GM12872 (cell line): ENCODE measurements at regions not wholly inside any gene's neighbourhood (a gene's known extent, or its start where the extent isn't known, plus 50 kb on each side); places are given as distances from the start of the nearest gene placed in this dataset.

Experiments used
- TF ChIP-seq, protein P1 (sequence below): IDR thresholded peaks from 3 replicates; pipeline ENCODE4 v1.5.1; 2011; ENCODE audit warnings: low read depth, mild to moderate bottlenecking, low read length, moderate library complexity; ENCODE audit not compliant: insufficient read depth

DNA sequence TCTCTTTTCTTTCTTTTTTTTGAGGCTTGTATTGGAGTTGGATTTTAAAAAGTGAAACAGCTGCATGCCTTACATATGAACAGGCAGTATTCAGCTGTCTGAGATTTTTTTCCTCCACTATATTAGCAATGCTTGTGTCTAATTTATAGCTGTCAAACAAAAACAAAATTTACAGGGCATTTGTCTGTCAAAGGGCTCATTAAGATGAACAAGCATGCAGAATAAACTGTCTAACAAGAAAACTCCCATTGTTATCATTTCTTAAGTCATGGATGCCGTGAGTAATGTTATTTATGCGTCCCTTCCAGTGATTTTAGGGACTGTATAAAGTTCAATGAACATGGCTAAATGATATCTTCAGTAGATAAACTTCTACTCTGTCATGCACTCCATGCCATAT, 674.7 kb downstream of the PLCL1 start:
- TF ChIP-seq, protein P1, sequence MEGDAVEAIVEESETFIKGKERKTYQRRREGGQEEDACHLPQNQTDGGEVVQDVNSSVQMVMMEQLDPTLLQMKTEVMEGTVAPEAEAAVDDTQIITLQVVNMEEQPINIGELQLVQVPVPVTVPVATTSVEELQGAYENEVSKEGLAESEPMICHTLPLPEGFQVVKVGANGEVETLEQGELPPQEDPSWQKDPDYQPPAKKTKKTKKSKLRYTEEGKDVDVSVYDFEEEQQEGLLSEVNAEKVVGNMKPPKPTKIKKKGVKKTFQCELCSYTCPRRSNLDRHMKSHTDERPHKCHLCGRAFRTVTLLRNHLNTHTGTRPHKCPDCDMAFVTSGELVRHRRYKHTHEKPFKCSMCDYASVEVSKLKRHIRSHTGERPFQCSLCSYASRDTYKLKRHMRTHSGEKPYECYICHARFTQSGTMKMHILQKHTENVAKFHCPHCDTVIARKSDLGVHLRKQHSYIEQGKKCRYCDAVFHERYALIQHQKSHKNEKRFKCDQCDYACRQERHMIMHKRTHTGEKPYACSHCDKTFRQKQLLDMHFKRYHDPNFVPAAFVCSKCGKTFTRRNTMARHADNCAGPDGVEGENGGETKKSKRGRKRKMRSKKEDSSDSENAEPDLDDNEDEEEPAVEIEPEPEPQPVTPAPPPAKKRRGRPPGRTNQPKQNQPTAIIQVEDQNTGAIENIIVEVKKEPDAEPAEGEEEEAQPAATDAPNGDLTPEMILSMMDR = no peak

DNA sequence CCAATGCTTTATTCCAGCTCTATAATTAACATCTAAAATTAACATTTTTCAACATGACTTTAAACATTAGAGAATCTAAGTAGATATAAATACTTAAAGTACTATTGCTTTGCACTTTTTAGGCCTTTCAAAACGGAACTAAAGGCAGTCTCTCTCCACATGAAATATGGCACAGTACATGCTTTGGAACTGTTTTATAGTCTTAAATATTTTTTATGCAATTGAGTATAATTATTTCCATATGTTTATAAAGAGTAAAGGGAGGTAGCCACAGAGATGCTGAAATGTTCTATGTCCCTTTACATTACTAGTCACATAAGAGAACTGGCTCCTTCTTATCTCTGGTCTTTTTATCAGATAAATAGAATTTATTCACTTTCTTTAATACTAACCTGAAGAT, 674.0 kb downstream of the PLCL1 start:
- TF ChIP-seq, protein P1 = no peak

DNA sequence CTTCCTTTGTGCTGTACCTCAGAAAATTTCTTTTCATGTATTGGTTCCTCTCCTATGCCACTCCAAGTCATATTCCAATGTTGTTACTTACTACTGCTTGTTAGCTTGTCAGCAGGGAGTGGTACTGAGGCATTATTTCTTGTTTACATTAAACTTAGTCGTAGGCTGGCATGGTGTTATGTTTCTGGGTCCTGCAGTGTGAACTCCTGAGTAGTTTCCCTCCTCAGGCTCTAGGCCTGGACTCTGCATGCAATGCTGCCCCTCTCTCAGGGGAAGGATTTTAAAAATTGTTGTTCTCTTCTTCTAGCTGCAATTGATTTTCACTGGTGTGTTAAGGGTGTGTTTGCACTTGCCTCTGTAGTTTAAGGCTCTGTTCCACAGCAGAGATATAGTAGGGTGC, 671.6 kb downstream of the PLCL1 start:
- TF ChIP-seq, protein P1 = no peak

DNA sequence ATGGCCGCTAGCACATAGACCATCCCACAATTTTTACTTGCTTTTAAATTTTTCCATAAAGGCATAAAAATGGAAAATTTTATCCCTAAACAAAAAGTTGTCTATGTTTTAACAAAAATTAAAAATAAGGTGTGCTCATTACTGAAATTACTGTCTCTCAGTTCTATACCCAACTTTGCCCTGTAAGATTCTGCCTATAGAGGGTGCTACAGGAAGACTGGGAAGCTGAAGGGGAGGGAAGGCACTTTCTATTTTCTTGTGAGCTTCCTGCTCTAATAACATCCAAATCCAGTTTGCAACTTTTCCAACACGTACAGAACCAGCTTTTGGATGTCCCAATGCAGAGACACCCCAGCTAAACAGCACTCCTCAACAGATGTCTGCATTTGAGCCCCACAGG, 666.9 kb downstream of the PLCL1 start:
- TF ChIP-seq, protein P1 = peak; percentile 29

DNA sequence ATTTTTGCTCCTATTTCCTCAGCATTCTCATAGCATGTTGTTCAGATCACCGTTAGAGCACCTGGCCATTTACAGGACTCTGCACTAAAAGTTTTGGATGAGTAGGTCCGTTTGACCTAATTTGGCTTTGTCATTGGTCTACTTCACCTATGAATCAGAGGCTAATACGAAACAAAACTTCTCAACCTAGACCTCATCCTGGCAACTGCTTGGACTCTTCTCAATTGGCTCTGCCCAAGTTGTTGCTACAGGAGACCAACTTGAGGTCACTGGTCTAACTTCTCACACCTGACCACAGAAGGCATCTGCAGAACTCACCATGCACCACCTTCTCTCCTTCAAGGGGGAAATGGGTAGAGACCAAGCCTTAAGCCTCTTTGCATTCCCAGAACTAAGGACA, 663.7 kb downstream of the PLCL1 start:
- TF ChIP-seq, protein P1 = no peak

DNA sequence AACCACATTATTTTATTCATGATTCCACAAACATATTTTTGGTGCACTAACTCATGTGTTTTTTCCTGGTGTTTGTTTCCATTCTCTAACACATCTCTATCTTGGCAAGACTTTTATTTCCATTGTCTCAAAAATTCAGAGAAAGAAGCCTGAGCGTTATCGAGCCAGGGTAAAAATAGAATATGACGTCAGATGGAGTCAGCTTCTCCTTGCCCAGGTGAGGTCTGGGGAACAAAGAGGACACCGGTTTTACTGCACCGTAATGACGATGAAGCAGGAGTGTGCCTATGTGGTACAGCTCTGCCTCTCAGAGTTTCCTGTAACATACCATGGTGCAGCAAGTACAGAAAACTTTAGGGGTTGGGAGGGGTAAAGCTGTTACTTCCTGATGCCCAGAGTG, 661.6 kb downstream of the PLCL1 start:
- TF ChIP-seq, protein P1 = no peak

DNA sequence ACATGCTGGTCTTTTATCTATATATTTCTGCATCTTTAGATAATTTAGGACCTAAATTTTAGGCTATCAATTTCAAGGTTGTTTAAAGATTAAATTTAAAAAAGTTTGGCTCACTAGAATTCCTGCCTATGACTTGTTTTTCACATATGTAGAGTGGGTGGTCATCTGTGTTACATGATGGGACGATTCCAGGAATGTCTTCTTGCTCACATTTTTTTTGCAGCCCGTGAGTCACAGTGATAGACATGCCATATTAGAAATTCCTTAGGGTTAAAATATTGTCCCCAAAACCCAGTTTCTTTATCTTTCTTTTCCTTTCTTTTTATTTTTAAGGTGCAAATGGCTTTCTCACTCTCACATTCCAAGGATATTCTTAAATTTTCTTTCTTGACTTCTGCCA, 652.0 kb downstream of the PLCL1 start:
- TF ChIP-seq, protein P1 = no peak

DNA sequence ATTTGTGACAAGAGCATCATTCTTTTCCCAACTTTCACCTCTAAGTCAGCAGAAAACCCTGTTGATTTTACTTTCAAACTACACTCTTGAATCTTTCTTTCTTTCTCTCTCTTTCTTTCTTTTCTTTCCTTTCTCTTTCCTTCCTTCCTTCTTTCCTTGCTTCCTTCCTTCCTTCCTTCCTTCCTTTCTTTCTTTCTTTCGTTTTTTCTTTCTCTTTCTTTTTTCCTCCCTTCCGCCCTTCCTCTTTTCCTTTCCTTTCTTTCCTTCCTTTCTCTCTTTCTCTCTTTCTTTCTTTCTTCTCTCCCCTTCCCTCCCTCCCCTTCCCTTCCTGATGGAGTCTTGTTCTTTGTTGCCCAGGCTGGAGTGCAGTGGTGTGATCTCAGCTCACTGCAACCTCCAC, 649.5 kb downstream of the PLCL1 start:
- TF ChIP-seq, protein P1 = no peak
